ENCODE measurements at regions not wholly inside any gene's neighbourhood (a gene's known extent, or its start where the extent isn't known, plus 50 kb on each side); places are given as distances from the start of the nearest gene placed in this dataset.
"Not testable (repeated sequence)": the region's sequence is repeated elsewhere in the genome, so short reads cannot be mapped to it uniquely, and the experiment has no call there.

DNA sequence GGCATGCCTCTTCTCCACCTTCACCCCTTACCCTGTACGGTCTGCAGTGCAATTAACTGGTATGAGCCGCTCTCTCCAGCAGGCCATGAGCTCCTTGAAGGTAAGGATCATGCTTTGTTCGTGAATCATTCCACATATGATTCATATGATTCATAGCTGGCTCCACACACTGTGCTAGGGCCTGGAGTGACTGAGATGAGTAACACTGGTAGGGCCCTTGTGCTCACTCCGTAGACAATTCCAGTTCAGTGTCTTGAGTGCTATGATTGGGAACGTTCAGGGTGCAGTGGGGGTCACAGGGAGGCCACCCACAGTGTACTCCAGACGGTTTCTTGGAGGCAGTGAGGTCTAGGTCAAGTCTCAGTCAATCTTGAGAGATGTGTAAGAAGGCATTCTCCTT is 239.8 kb downstream of the LMX1A start:
- no peaks in the 10 kb centered on the region for H3K36me3 ChIP-seq (ENCODE audit: control insufficient read depth, insufficient read depth, low read length)
- DNase-seq: no peak
- peaks cover 32% of the 10 kb centered on the region for H3K27me3 ChIP-seq (ENCODE audit: control insufficient read depth, insufficient read depth, low read length)
- H3K27ac ChIP-seq (ENCODE audit: low read length): no peak overlapping the region
- WGBS (ENCODE audit: insufficient coverage): 35% methylated on average over 2 of the region's 6 CpGs
- H3K4me3 ChIP-seq (ENCODE audit: low read length): no peak overlapping the region
- H3K9me3 ChIP-seq (replicated peaks; ENCODE audit: control insufficient read depth, low read depth, low read length): no peaks in the 10 kb centered on the region
- H3K4me1 ChIP-seq (ENCODE audit: control insufficient read depth, insufficient read depth, low read length): no peaks in the 10 kb centered on the region

GRCh38 chr1:165116171-165116570 is 240.3 kb downstream of the LMX1A start:
- H3K36me3 ChIP-seq (ENCODE audit: control insufficient read depth, insufficient read depth, low read length): no peaks in the 10 kb centered on the region
- H3K27me3 ChIP-seq (ENCODE audit: control insufficient read depth, insufficient read depth, low read length): peaks cover 32% of the 10 kb centered on the region
- H3K9me3 ChIP-seq (replicated peaks; ENCODE audit: control insufficient read depth, low read depth, low read length): no peaks in the 10 kb centered on the region
- WGBS (ENCODE audit: insufficient coverage): 60% methylated on average over 1 of the region's 1 CpG
- H3K4me1 ChIP-seq (ENCODE audit: control insufficient read depth, insufficient read depth, low read length): no peaks in the 10 kb centered on the region
- no peak for DNase-seq
- no peak overlapping the region for H3K4me3 ChIP-seq (ENCODE audit: low read length)
- H3K27ac ChIP-seq (ENCODE audit: low read length): no peak overlapping the region

GRCh38 chr1:165114889-165115285 is 241.6 kb downstream of the LMX1A start:
- Histone ChIP-seq H3K27ac (ENCODE audit: low read length) (no peak overlapping the region), H3K27me3 (ENCODE audit: control insufficient read depth, insufficient read depth, low read length) (peaks cover 30% of the 10 kb centered on the region), H3K36me3 (ENCODE audit: control insufficient read depth, insufficient read depth, low read length) (no peaks in the 10 kb centered on the region), H3K4me3 (ENCODE audit: low read length) (no peak overlapping the region), H3K9me3 (replicated peaks; ENCODE audit: control insufficient read depth, low read depth, low read length) (no peaks in the 10 kb centered on the region), H3K4me1 (ENCODE audit: control insufficient read depth, insufficient read depth, low read length) (no peaks in the 10 kb centered on the region)
- no peak for DNase-seq
- WGBS (ENCODE audit: insufficient coverage): 91% methylated on average over 6 of the region's 6 CpGs

- Histone ChIP-seq H3K36me3 (ENCODE audit: control insufficient read depth, insufficient read depth, low read length) (no peaks in the 10 kb centered on the region), H3K27ac (ENCODE audit: low read length) (no peak overlapping the region), H3K4me3 (ENCODE audit: low read length) (no peak overlapping the region), H3K9me3 (replicated peaks; ENCODE audit: control insufficient read depth, low read depth, low read length) (no peaks in the 10 kb centered on the region), H3K4me1 (ENCODE audit: control insufficient read depth, insufficient read depth, low read length) (no peaks in the 10 kb centered on the region), H3K27me3 (ENCODE audit: control insufficient read depth, insufficient read depth, low read length) (peaks cover 28% of the 10 kb centered on the region)
- peak; percentile 63 for DNase-seq
- WGBS (ENCODE audit: insufficient coverage): 21% methylated on average over 7 of the region's 14 CpGs
Measured at GRCh38 chr1:165114022-165114888, 242.3 kb downstream of the LMX1A start.

DNA sequence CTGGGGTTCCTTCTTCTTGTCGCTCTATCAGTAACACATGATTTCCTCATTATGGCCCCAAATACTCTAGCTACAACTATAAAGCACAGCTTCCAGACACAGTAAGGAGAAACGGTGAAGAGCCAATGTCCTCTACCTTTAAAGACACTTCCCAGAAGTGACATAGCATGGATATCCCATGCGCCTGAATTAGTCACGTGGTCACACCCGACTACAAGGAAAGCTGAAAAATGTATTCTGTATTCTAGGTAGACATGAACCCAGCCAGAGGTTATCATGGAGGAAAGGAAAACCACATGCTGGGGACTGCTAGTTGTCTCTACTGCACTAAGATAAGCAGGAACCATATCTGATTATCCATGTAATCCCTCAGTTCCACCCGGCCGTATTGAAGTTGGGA is 244.3 kb downstream of the LMX1A start:
- Histone ChIP-seq H3K27me3 (ENCODE audit: control insufficient read depth, insufficient read depth, low read length) (peaks cover 9% of the 10 kb centered on the region), H3K36me3 (ENCODE audit: control insufficient read depth, insufficient read depth, low read length) (no peaks in the 10 kb centered on the region), H3K4me3 (ENCODE audit: low read length) (no peak overlapping the region), H3K9me3 (replicated peaks; ENCODE audit: control insufficient read depth, low read depth, low read length) (no peaks in the 10 kb centered on the region), H3K27ac (ENCODE audit: low read length) (no peak overlapping the region), H3K4me1 (ENCODE audit: control insufficient read depth, insufficient read depth, low read length) (no peaks in the 10 kb centered on the region)
- DNase-seq: no peak
- 72% methylated on average over 2 of the region's 7 CpGs for WGBS (ENCODE audit: insufficient coverage)

DNA sequence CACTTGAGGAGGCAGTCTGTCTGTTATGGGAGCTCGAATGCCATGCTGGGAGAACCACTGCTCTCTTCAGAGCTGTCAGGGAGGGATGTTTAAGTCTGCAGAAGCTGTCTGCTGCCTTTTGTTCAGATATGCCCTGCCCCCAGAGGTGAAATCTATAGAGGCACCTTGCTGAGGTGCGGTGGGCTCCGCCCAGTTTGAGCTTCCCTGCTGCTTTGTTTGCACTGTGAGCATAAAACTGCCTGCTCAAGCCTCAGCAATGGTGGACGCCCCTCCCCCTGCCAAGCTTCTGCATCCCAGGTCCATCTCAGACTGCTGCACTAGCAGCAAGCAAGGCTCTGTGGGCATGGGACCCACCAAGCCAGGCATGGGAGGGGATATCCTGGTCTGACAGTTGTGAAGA is 247.5 kb downstream of the LMX1A start:
- H3K4me1 ChIP-seq (ENCODE audit: control insufficient read depth, insufficient read depth, low read length): no peaks in the 10 kb centered on the region

DNA sequence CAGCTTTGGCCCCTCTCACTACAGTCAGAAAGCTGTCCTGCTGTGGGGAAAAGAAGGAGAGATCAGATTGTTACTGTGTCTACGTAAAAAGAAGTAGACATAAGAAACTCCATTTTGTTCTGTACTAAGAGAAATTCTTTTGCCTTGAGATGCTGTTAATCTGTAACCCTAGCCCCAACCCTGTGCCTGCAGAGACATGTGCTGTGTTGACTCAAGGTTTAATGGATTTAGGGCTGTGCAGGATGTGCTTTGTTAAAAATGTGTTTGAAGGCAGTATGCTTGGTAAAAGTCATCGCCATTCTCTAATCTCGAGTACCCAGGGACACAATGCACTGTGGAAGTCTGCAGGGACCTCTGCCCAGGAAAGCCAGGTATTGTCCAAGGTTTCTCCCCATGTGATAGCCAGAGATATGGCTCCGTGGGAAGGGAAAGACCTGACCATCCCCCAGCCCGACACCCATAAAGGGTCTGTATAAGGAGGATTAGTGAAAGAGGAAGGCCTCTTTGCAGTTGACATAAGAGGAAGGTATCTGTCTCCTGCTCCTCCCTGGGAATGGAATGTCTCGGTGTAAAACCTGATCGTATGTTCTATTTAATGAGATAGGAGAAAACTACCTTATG is 263.9 kb downstream of the LMX1A start:
- not testable (repeated sequence) for H3K27ac ChIP-seq (ENCODE audit: low read length); H3K9me3 ChIP-seq (replicated peaks; ENCODE audit: control insufficient read depth, low read depth, low read length); DNase-seq; H3K4me3 ChIP-seq (ENCODE audit: low read length); H3K4me1 ChIP-seq (ENCODE audit: control insufficient read depth, insufficient read depth, low read length); H3K27me3 ChIP-seq (ENCODE audit: control insufficient read depth, insufficient read depth, low read length); H3K36me3 ChIP-seq (ENCODE audit: control insufficient read depth, insufficient read depth, low read length)
- 84% methylated on average over 2 of the region's 7 CpGs for WGBS (ENCODE audit: insufficient coverage)

More for the DNA sequence above, 247.5 kb downstream of the LMX1A start:
- Histone ChIP-seq H3K4me3 (ENCODE audit: low read length) (no peak overlapping the region), H3K36me3 (ENCODE audit: control insufficient read depth, insufficient read depth, low read length) (no peaks in the 10 kb centered on the region), H3K9me3 (replicated peaks; ENCODE audit: control insufficient read depth, low read depth, low read length) (no peaks in the 10 kb centered on the region), H3K27ac (ENCODE audit: low read length) (no peak overlapping the region), H3K27me3 (ENCODE audit: control insufficient read depth, insufficient read depth, low read length) (no peaks in the 10 kb centered on the region)
- DNase-seq: no peak
- WGBS (ENCODE audit: insufficient coverage): 89% methylated on average over 4 of the region's 4 CpGs

GRCh38 chr1:165080253-165080896 is 276.1 kb downstream of the LMX1A start:
- no peaks in the 10 kb centered on the region for H3K36me3 ChIP-seq (ENCODE audit: control insufficient read depth, insufficient read depth, low read length)

GRCh38 chr1:165078391-165078790 is 278.1 kb downstream of the LMX1A start:
- Histone ChIP-seq H3K4me3 (ENCODE audit: low read length) (no peak overlapping the region), H3K27ac (ENCODE audit: low read length) (no peak overlapping the region), H3K9me3 (replicated peaks; ENCODE audit: control insufficient read depth, low read depth, low read length) (no peaks in the 10 kb centered on the region), H3K27me3 (ENCODE audit: control insufficient read depth, insufficient read depth, low read length) (no peaks in the 10 kb centered on the region), H3K36me3 (ENCODE audit: control insufficient read depth, insufficient read depth, low read length) (no peaks in the 10 kb centered on the region), H3K4me1 (ENCODE audit: control insufficient read depth, insufficient read depth, low read length) (no peaks in the 10 kb centered on the region)
- no peak for DNase-seq

More at GRCh38 chr1:165080253-165080896, 276.1 kb downstream of the LMX1A start:
- WGBS (ENCODE audit: insufficient coverage): 44% methylated on average over 2 of the region's 4 CpGs
- Histone ChIP-seq H3K4me3 (ENCODE audit: low read length) (no peak overlapping the region), H3K27me3 (ENCODE audit: control insufficient read depth, insufficient read depth, low read length) (no peaks in the 10 kb centered on the region), H3K27ac (ENCODE audit: low read length) (no peak overlapping the region), H3K9me3 (replicated peaks; ENCODE audit: control insufficient read depth, low read depth, low read length) (no peaks in the 10 kb centered on the region), H3K4me1 (ENCODE audit: control insufficient read depth, insufficient read depth, low read length) (no peaks in the 10 kb centered on the region)
- no peak for DNase-seq

- no CpG with 5 or more reads among the region's 6 CpGs for WGBS (ENCODE audit: insufficient coverage)
- H3K27me3 ChIP-seq (ENCODE audit: control insufficient read depth, insufficient read depth, low read length): no peaks in the 10 kb centered on the region
- no peaks in the 10 kb centered on the region for H3K36me3 ChIP-seq (ENCODE audit: control insufficient read depth, insufficient read depth, low read length)
- no peaks in the 10 kb centered on the region for H3K4me1 ChIP-seq (ENCODE audit: control insufficient read depth, insufficient read depth, low read length)
- DNase-seq: peak; percentile 49
- H3K4me3 ChIP-seq (ENCODE audit: low read length): no peak overlapping the region
- H3K27ac ChIP-seq (ENCODE audit: low read length): no peak overlapping the region
- H3K9me3 ChIP-seq (replicated peaks; ENCODE audit: control insufficient read depth, low read depth, low read length): no peaks in the 10 kb centered on the region
Measured at GRCh38 chr1:165075725-165076370, 280.7 kb downstream of the LMX1A start.
